ELR (cell line): ENCODE measurements at regions not wholly inside any gene's neighbourhood (a gene's known extent, or its start where the extent isn't known, plus 50 kb on each side); places are given as distances from the start of the nearest gene placed in this dataset.

Experiments
- DNase-seq: peaks from one replicate; pipeline ENCODE4 v3.0.0-alpha.2; 2015; ENCODE audit warnings: low read depth

DNA sequence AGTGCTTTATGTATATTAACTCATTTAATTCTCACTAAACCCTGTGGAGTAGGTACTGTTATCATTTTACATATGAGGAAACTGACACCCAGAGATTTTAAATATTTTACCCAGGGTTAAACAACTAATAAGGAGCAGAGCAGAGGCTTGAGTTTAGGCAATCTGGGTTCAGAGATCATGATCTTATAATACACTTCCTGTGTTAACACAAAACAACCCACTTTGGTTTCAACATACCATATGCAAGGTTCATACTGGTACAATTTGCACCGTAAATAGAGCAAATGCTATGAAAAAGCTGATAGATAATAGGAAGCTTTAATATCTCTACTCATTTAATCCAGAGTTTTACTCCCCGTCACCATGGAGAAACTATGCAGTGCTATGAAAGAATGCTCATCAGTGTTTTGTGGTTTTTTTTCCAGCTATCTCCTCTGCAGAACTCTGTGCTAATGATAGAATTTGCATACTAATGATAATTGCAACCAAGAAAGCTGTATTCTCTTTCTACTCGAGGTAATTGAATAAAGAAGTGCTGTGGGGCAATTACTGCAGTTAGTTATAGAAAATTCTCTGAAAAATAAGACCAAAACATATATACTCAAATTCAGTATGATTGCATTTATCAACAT lies 138.8 kb upstream of the MAP9 start:
- no peak for DNase-seq

GRCh38 chr4:155514628-155515027 lies 137.9 kb upstream of the MAP9 start:
- DNase-seq, result no peak

GRCh38 chr4:155512817-155513216 lies 136.1 kb upstream of the MAP9 start:
- DNase-seq, result no peak

GRCh38 chr4:155512046-155512445 lies 135.3 kb upstream of the MAP9 start:
- DNase-seq, result no peak

DNA sequence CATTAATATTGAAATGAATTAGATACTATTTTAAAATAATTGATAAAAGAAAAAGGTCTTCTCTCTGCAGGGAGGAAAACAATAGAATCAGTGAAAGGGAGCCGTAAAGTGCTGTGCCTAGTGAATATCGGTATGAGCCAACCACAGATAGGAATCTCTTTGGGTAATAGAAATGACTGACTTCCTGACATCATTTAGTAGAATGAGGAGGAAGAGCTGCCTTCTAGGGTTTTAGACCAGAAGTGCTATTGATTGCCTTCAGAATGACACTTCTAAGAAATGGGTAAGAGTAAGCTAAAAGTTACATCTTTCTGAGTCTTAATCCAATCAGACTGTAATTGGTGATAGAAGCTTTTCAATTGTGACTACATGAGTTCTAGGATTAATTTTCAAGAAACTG lies 134.0 kb upstream of the MAP9 start:
- no peak for DNase-seq

DNA sequence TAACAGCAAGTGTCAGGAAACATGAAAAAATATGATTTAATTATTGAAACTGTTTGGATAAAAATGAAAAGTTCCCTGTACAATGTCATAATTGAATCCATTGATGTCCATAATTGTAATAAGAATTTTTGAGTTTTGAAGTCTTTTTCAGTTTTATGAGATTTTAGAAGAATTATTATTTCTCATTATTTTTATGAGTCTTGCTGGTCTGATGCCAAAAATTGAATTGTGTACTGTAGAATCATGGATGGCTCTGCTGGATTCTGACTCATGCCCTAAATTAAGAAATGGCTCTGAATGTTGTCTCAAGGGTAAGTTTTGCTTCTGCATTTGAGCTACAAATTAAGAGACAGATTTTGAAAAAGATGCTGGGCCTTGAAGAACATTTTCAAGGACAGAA lies 132.8 kb upstream of the MAP9 start:
- no peak for DNase-seq

DNA sequence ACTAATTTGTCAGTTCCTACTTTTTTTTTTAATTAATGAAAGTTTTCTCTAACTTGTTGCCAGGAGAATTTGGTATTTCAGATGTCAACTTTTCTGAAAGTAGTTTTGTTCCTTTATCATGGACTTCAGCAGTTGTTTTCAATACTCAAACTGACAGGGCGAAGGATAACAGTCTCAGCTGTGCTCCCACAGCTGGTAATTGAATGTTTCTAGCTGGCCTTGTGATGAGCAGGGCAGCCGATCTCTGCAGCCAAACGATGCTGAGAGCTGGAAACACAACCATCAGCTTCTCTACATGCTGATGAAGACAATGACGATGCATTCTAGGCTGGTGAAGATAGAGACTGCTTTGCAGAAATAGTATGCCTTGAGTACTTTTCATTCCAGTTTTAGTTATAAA lies 130.0 kb upstream of the MAP9 start:
- no peak for DNase-seq

DNA sequence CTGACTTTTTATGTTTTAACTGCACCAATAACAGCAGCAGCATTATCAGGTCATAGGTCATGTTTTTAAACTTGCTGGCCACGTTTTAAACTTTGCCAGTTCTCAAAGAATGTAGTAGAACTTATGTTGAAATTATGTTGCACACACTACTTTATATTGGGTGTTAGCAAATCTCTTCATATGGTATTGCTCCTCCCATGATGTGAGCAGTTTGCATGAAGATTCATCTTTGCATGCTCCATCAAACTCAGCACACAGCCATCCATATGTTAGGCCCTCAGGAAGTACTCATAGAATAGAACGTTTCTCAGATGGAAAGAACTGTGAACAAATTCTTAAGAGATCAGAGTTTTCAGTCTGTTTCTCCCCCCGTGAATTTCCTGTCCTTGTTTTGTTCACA lies 128.6 kb upstream of the MAP9 start:
- no peak for DNase-seq

DNA sequence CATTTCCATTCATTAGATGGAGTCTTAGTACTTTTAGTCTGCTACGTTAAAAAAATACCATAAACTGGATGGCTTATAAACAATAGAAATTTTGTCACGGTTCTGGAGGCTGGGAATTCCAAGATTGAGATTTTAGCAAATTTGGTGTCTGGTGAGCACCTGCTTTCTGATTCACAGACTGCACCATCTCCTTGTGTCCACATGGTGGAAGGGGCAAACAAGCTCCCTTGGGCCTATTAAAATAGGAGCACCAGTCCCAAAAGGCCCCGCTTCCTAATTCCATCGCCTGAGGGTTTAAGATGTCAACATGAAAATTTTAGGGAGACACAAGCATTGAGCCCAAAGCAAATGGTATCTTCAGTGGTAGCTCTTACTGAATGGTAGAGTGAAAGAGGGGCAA lies 120.5 kb upstream of the MAP9 start:
- DNase-seq, result no peak

DNA sequence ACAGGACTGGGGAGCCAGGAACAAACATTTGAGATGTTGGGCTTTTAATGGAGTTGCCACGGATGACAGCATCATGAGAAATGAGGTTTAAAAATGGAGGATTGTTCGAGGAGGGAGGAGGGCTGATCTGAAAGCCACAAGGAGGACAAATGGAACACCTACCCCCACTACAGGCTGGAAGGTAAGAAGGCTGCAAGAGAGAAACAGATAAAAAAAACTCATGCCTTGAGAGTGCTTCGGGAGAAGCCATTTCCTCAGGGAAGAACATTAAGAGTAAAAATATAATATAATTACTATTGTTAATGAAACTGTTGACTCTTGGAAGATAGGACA lies 119.5 kb upstream of the MAP9 start:
- no peak for DNase-seq

GRCh38 chr4:155495572-155496293 lies 119.0 kb upstream of the MAP9 start:
- no peak for DNase-seq

DNA sequence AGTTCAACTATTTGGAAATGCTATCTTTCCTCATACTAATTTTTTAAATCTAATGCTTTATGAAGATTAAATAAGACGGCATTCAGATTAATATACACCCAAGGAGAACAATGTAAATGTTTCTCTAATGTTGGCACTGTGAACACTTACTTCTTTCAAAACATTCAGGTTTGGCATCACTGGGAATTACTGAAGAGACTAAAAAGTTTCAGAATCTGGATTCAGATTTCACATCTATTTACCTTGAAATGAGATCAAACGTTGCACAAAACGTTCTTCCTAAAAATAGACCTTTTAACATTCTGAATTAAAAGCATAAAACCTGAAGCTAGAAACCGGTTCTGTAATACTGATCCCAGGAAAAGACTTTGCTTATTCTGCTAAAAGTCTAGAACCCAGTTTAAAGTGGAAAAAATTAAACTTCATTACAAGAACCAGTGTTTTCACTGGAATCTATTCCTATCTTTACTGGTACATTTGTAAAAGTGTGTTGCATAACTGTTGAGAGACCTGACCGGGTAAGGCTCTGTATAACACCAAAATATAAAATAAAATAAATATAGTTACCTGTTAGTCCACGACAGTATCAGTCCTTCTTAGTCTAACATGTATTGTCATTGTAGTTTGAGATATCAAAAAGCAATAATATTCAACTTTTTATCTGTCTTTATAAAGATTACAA lies 117.4 kb upstream of the MAP9 start:
- DNase-seq, result no peak

GRCh38 chr4:155491336-155492120 lies 114.8 kb upstream of the MAP9 start:
- DNase-seq, result no peak

- DNase-seq, result no peak
Observed at GRCh38 chr4:155489271-155489670, 112.5 kb upstream of the MAP9 start.

DNA sequence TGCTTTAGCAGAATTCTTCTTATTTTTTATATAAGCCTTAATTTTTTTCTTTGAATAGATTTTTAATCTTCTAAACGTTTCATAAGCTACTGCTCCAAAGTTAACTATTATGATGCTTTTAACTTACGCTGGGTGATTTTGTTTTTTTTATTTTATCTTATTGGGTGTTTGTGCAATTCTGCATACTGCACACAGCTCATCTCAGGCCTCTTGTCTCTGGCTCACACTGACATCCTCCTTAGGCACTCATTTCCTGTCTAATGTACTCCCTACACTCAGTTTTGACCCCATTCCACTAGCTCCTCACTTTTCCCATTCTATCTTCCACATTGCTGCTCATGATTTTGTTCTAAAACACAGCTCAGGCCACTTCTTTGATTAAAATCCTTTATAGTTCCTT lies 111.9 kb upstream of the MAP9 start:
- DNase-seq, result no peak

- DNase-seq, result no peak
Observed at GRCh38 chr4:155487210-155487609, 110.4 kb upstream of the MAP9 start.

DNA sequence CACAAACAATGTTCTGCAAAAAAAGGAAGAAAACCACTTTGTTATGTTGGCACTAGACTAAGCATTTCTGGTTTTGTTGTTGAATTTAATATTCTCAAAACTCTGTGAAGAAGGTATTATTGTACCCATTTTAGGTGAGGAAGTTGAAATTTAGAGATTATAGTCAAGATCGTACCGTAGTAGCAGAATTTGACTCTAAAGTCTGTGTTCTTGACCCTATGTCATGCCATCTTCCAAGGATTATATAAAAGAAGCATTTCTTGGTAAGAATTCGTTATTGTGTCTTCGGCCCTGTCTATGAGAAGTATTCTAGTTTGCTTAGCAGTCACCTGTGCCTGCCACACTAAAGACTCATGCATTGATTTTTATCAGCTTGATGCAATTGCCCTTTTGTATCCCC lies 104.4 kb upstream of the MAP9 start:
- DNase-seq, result no peak

GRCh38 chr4:155479835-155480234 lies 103.1 kb upstream of the MAP9 start:
- no peak for DNase-seq

GRCh38 chr4:155478336-155478835 lies 101.6 kb upstream of the MAP9 start:
- no peak for DNase-seq

- DNase-seq, result no peak
Observed at GRCh38 chr4:155474758-155475157, 98.0 kb upstream of the MAP9 start.

DNA sequence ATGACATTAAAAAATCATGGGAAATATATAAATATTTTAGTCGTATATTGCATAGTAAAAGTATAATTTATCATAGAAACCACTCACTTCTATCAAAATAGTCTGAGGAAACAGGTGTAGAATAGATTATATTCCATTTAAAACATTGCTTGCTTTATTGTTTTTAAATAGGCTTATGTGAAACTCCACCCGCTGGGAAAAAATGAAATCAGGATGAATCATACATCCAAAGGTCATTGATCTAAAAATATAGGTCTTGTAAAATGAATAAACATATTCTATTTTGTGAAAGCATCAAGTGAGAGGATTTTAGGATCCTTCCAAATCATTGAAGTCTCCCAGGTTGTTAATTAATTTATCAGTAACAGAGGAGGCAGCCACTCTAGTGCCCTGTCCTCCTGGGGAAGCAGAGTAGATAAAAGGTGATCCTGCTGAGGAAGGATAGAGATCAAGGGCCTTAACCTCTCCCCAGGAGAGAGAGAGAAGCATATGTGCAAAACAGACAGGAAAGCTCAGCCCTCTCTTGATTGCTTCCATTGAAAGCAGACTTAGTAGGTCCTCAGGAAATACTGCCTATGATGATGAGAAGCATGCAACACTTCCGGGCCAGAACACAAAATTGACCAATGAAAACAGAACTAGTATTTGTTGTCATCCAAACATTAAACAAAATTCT lies 96.8 kb upstream of the MAP9 start:
- no peak for DNase-seq

GRCh38 chr4:155468282-155468681 lies 91.5 kb upstream of the MAP9 start:
- DNase-seq, result no peak
